Bronchial epithelial cell (primary cell): ENCODE measurements at regions not wholly inside any gene's neighbourhood (a gene's known extent, or its start where the extent isn't known, plus 50 kb on each side); places are given as distances from the start of the nearest gene placed in this dataset.
"Not testable (repeated sequence)": the region's sequence is repeated elsewhere in the genome, so short reads cannot be mapped to it uniquely, and the experiment has no call there.

Source experiments
- DNase-seq: peaks from one replicate; pipeline ENCODE4 v3.0.0-alpha.2; 2010; ENCODE audit warnings: low read depth
- FAIRE-seq: peaks from 2 replicates; lab custom pipeline; 2011; peaks lifted over from hg19 to GRCh38; lab: Jason Lieb, UNC
- H3K27me3 ChIP-seq: 2 replicates; pipeline ENCODE4 v1.5.1; 2011; ENCODE audit warnings: low read length; ENCODE audit not compliant: control insufficient read depth, insufficient read depth
- H3K36me3 ChIP-seq: 2 replicates; pipeline ENCODE4 v1.5.1; 2011; ENCODE audit warnings: low read length; ENCODE audit not compliant: control insufficient read depth, insufficient read depth
- H3K4me3 ChIP-seq: 2 replicates; pipeline ENCODE4 v1.5.1; 2011; ENCODE audit warnings: mild to moderate bottlenecking, low read depth, low read length, control low read depth
- CTCF ChIP-seq: IDR thresholded peaks from 2 replicates; pipeline ENCODE4 v1.5.1; 2011; ENCODE audit warnings: mild to moderate bottlenecking, moderate library complexity, low read length, control low read depth, inconsistent platforms; ENCODE audit not compliant: insufficient read depth, severe bottlenecking

DNA sequence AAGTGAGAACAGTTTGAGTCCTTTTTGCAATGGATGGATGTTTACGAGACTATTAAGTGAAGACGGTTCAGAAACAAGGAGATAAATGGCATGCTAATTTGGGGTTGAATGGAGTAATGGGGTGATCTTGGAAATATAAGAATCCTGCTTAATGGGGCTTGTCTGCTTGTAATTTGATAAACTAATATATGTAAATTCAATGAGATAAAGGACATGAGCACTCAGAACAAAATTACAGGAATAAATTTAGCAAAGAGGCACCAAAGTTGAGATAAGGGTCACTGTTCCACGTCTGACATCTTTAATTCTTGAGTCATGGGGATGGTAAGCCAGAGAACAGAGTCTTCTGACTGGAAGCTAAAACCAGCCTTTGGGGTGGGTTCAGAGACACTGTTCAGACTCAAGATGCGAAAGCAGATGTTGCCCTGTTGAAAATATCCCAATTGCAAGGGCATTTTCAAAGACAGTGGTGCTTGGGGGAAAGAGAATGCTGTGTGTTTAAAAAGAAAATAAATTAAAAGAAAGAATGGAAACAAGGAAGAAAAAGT lies 67.8 kb upstream of the CHRNB4 start:
- H3K4me3 ChIP-seq = no peak overlapping the region
- H3K36me3 ChIP-seq = no peaks in the 10 kb centered on the region
- DNase-seq (no peak), FAIRE-seq (no peak)
- TF ChIP-seq CTCF = no peak
- H3K27me3 ChIP-seq = no peaks in the 10 kb centered on the region

DNA sequence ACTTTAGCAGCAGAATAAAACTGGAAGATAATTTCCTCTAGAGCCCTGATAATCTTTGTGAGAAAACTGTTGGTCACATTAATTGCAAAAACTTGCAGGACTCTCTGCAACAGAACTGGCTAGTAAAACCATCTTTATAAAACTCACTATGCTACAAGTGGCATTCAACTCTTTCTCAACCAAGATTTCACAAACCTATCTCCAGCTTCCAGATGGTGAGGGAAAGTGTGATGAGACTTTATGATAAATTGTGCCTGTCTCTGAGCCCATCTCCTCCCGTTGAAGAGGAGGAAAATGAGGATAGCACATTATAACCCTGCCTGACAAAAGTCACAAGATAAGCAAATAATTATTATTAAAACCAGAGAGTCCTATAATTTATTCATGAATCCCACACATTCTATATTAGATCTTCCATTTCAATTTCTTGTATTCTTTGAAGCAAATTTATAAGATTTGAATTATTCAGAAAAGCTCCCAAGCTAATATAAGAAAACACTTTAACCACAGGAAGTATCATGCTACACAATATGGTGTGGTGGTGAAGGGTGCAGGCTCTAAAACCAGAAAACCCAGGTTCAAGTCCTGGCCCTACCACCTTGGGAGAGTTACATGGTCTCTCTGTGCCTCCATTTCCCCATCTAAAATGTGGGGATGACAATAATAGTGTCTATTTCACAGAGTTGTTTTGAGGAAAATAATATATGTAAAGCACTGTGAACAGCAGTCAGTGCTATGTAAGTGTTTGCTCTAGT lies 65.6 kb upstream of the CHRNB4 start:
- not testable (repeated sequence) for H3K4me3 ChIP-seq, H3K36me3 ChIP-seq, FAIRE-seq, H3K27me3 ChIP-seq, DNase-seq

- H3K4me3 ChIP-seq, FAIRE-seq, H3K27me3 ChIP-seq, DNase-seq, H3K36me3 ChIP-seq: not testable (repeated sequence)
Observed at GRCh38 chr15:78703334-78704056, 62.5 kb upstream of the CHRNB4 start.

DNA sequence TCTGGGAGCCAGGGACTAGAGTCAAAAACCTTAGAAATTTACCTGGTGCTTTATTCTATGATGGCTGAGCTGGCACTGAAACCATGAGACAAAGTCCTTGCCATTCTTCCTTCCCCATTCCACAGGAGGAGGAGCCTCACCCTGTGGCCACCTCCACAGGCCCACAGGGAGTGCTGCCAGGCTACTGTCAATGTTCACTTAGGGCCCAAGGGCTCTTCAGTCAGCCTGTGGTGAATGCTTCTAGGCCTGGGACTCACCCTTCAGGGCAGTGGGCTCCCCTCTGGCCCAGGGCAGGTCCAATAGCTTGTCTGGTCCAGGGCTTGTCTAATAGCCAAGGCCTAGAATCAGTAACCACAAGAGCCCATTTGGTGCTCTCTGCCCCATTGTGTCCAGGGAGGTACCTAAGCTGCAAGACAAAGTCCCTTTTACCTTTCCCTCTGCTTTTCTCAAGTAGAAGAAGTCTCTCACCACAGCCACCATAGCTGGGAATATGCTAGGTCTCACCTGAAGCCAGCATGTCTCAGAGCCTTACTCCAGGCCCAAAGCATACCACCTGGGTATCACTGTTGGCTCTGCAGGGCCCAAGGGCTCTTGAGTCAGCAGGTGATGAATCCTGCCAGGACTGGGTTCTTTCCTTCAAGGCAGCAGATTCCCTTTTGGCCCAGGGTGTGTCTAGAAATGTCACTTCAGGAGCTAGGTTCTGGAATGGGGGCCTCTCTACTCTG lies 61.8 kb upstream of the CHRNB4 start:
- Histone ChIP-seq H3K36me3 (no peaks in the 10 kb centered on the region), H3K27me3 (no peaks in the 10 kb centered on the region), H3K4me3 (no peak overlapping the region)
- DNase-seq (peak; percentile 37), FAIRE-seq (no peak)
- TF ChIP-seq CTCF = no peak

DNA sequence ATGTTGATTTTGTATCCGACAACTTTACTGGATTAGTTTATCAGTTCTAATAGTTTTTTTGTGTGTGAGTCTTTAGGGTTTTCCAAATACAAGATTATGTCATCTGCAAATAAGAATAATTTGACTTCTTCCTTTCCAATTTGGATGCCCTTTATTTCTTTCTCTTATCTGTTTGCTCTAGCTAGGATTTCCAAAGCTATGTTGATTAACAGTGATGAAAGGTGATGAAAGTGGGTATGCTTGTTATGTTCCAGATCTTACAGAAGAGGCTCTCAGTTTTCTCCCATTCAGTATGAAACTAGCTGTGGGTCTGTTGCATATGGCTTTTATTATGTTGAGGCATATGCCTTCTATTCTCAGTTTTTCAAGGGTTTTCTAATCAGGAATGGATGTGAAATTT lies 56.4 kb upstream of the CHRNB4 start:
- FAIRE-seq = no peak
- no peak for DNase-seq
- H3K36me3 ChIP-seq = no peaks in the 10 kb centered on the region
- no peak for TF ChIP-seq CTCF
- H3K4me3 ChIP-seq = no peak overlapping the region
- no peaks in the 10 kb centered on the region for H3K27me3 ChIP-seq

GRCh38 chr15:78696436-78696835 lies 55.4 kb upstream of the CHRNB4 start:
- no peak for TF ChIP-seq CTCF
- no peak for FAIRE-seq
- no peak for DNase-seq
- H3K27me3 ChIP-seq = no peaks in the 10 kb centered on the region
- H3K36me3 ChIP-seq = no peaks in the 10 kb centered on the region
- no peak overlapping the region for H3K4me3 ChIP-seq
